Astrocyte (in vitro differentiated cells and primary cell): ENCODE measurements at regions not wholly inside any gene's neighbourhood (a gene's known extent, or its start where the extent isn't known, plus 50 kb on each side); places are given as distances from the start of the nearest gene placed in this dataset.

Source experiments
- CTCF ChIP-seq: IDR thresholded peaks from 2 replicates; pipeline ENCODE4 v1.5.1; 2011; ENCODE audit warnings: low read depth, mild to moderate bottlenecking, inconsistent platforms, low read length, moderate library complexity; ENCODE audit not compliant: insufficient read depth
- EZH2 ChIP-seq: IDR thresholded peaks from 2 replicates; pipeline ENCODE4 v1.6.1; 2012; ENCODE audit warnings: mild to moderate bottlenecking, low read length, inconsistent platforms; ENCODE audit not compliant: insufficient read depth

- no peak for TF ChIP-seq EZH2
- TF ChIP-seq CTCF = no peak
These were observed 168.5 kb upstream of the MXRA5 start for GRCh38 chrX:3514996-3515395.
